ENCODE measurements at regions not wholly inside any gene's neighbourhood (a gene's known extent, or its start where the extent isn't known, plus 50 kb on each side); places are given as distances from the start of the nearest gene placed in this dataset.

DNA sequence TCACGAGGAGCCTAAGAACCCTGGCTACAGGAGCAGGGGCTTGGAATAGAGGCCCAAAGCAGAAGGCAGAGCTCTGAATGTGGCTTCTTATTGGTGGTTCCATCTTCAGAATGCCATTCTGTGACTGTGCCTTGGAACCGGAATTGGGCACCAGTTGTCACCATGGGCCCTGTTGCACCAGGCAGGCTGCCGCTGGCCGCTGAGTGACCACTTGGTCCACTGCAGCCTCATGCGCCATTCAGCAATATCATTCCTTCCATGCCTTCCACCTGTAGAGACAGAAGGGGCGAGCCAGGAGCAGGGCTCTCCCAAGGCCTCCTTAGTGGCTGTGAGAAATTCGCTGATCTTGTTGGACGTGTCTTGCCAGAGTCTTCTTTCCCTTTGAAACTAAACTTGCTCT is 270.3 kb upstream of the CHD6 start:
- no peak for DNase-seq
- TF ChIP-seq POLR2A (IDR thresholded peaks at IDR 0.05), result no peak
- TF ChIP-seq CTCF (IDR thresholded peaks at IDR 0.05), result no peak
- H3K27me3 ChIP-seq, result no peaks in the 10 kb centered on the region
- H3K9me3 ChIP-seq, result no peaks in the 10 kb centered on the region
- H3K27ac ChIP-seq, result no peak overlapping the region
- no peak overlapping the region for H3K4me3 ChIP-seq
- H3K36me3 ChIP-seq, result no peaks in the 10 kb centered on the region
- no peaks in the 10 kb centered on the region for H3K4me1 ChIP-seq

GRCh38 chr20:41887500-41887899 is 269.3 kb upstream of the CHD6 start:
- TF ChIP-seq POLR2A (IDR thresholded peaks at IDR 0.05) (no peak), CTCF (IDR thresholded peaks at IDR 0.05) (no peak)
- no peak for DNase-seq
- Histone ChIP-seq H3K27ac (no peak overlapping the region), H3K27me3 (no peaks in the 10 kb centered on the region), H3K4me3 (no peak overlapping the region), H3K36me3 (no peaks in the 10 kb centered on the region), H3K4me1 (no peaks in the 10 kb centered on the region), H3K9me3 (no peaks in the 10 kb centered on the region)

- H3K27me3 ChIP-seq, result no peaks in the 10 kb centered on the region
- TF ChIP-seq CTCF (IDR thresholded peaks at IDR 0.05) (no peak), POLR2A (IDR thresholded peaks at IDR 0.05) (no peak)
- no peak overlapping the region for H3K27ac ChIP-seq
- H3K36me3 ChIP-seq, result no peaks in the 10 kb centered on the region
- H3K9me3 ChIP-seq, result no peaks in the 10 kb centered on the region
- no peak for DNase-seq
- H3K4me1 ChIP-seq, result no peaks in the 10 kb centered on the region
- no peak overlapping the region for H3K4me3 ChIP-seq
Observed at GRCh38 chr20:41881466-41882046, 263.4 kb upstream of the CHD6 start.

- Histone ChIP-seq H3K27ac (no peak overlapping the region), H3K36me3 (no peaks in the 10 kb centered on the region), H3K27me3 (no peaks in the 10 kb centered on the region), H3K4me1 (no peaks in the 10 kb centered on the region), H3K4me3 (no peak overlapping the region), H3K9me3 (no peaks in the 10 kb centered on the region)
- TF ChIP-seq CTCF (IDR thresholded peaks at IDR 0.05) (no peak), POLR2A (IDR thresholded peaks at IDR 0.05) (no peak)
- no peak for DNase-seq
Observed at GRCh38 chr20:41879123-41879522, 260.9 kb upstream of the CHD6 start.

- no peak overlapping the region for H3K27ac ChIP-seq
- TF ChIP-seq CTCF (IDR thresholded peaks at IDR 0.05) (no peak), POLR2A (IDR thresholded peaks at IDR 0.05) (no peak)
- no peak overlapping the region for H3K4me3 ChIP-seq
- no peaks in the 10 kb centered on the region for H3K27me3 ChIP-seq
- H3K4me1 ChIP-seq, result no peaks in the 10 kb centered on the region
- DNase-seq, result no peak
- H3K9me3 ChIP-seq, result no peaks in the 10 kb centered on the region
- H3K36me3 ChIP-seq, result no peaks in the 10 kb centered on the region
Observed at GRCh38 chr20:41877911-41878310, 259.7 kb upstream of the CHD6 start.

GRCh38 chr20:41874658-41875057 is 256.5 kb upstream of the CHD6 start:
- TF ChIP-seq POLR2A (IDR thresholded peaks at IDR 0.05) (no peak), CTCF (IDR thresholded peaks at IDR 0.05) (no peak)
- H3K27ac ChIP-seq, result no peak overlapping the region
- no peak overlapping the region for H3K4me3 ChIP-seq
- H3K9me3 ChIP-seq, result no peaks in the 10 kb centered on the region
- H3K27me3 ChIP-seq, result no peaks in the 10 kb centered on the region
- H3K36me3 ChIP-seq, result no peaks in the 10 kb centered on the region
- H3K4me1 ChIP-seq, result no peaks in the 10 kb centered on the region
- DNase-seq, result no peak

All from Peyer's patch (tissue), 4 donors.